ENCODE measurements at regions not wholly inside any gene's neighbourhood (a gene's known extent, or its start where the extent isn't known, plus 50 kb on each side); places are given as distances from the start of the nearest gene placed in this dataset.

GRCh38 chr1:208628022-208628914 lies 384.1 kb upstream of the PLXNA2 start:
- Histone ChIP-seq H3K79me2 (ENCODE audit: insufficient read depth, low read length) (no peaks in the 10 kb centered on the region), H3K27ac (ENCODE audit: low read depth, low read length) (no peak overlapping the region), H3F3A (ENCODE audit: insufficient read depth) (no peaks in the 10 kb centered on the region), H4K20me1 (ENCODE audit: low read depth, low read length) (no peaks in the 10 kb centered on the region), H3K4me2 (ENCODE audit: low read depth, low read length, poor library complexity, severe bottlenecking) (no peak overlapping the region), H3K9me2 (replicated peaks; ENCODE audit: insufficient read depth, low read length) (no peaks in the 10 kb centered on the region), H3K27me3 (ENCODE audit: low read length) (no peaks in the 10 kb centered on the region), H3K9me3 (ENCODE audit: insufficient read depth, low read length) (no peaks in the 10 kb centered on the region), H3K36me3 (ENCODE audit: low read length) (no peaks in the 10 kb centered on the region), H3K4me3 (ENCODE audit: insufficient read depth, low read length, poor library complexity, severe bottlenecking) (no peak overlapping the region), H2AFZ (ENCODE audit: low read depth, low read length, severe bottlenecking) (no peak overlapping the region), H3K9ac (ENCODE audit: low read length) (no peak overlapping the region)
- TF ChIP-seq EZH2phosphoT487 (conservative IDR thresholded peaks at IDR 0.05; ENCODE audit: low read length) (no peak), CTCF (IDR thresholded peaks at IDR 0.05; ENCODE audit: insufficient read depth, low read length, poor library complexity, severe bottlenecking) (no peak)

GRCh38 chr1:208631092-208631491 lies 386.9 kb upstream of the PLXNA2 start:
- Histone ChIP-seq H4K20me1 (ENCODE audit: low read depth, low read length) (no peaks in the 10 kb centered on the region), H3K27me3 (ENCODE audit: low read length) (no peaks in the 10 kb centered on the region), H3K36me3 (ENCODE audit: low read length) (no peaks in the 10 kb centered on the region), H3K27ac (ENCODE audit: low read depth, low read length) (no peak overlapping the region), H3F3A (ENCODE audit: insufficient read depth) (no peaks in the 10 kb centered on the region), H3K9me2 (replicated peaks; ENCODE audit: insufficient read depth, low read length) (no peaks in the 10 kb centered on the region), H2AFZ (ENCODE audit: low read depth, low read length, severe bottlenecking) (no peak overlapping the region), H3K4me2 (ENCODE audit: low read depth, low read length, poor library complexity, severe bottlenecking) (no peak overlapping the region), H3K9ac (ENCODE audit: low read length) (no peak overlapping the region), H3K4me3 (ENCODE audit: insufficient read depth, low read length, poor library complexity, severe bottlenecking) (no peak overlapping the region), H3K9me3 (ENCODE audit: insufficient read depth, low read length) (no peaks in the 10 kb centered on the region), H3K79me2 (ENCODE audit: insufficient read depth, low read length) (no peaks in the 10 kb centered on the region)
- no peak for TF ChIP-seq EZH2phosphoT487 (conservative IDR thresholded peaks at IDR 0.05; ENCODE audit: low read length)

- Histone ChIP-seq H3K4me2 (ENCODE audit: low read depth, low read length, poor library complexity, severe bottlenecking) (no peak overlapping the region), H3K36me3 (ENCODE audit: low read length) (no peaks in the 10 kb centered on the region)
- no peak for TF ChIP-seq EZH2phosphoT487 (conservative IDR thresholded peaks at IDR 0.05; ENCODE audit: low read length)
- TF ChIP-seq CTCF (IDR thresholded peaks at IDR 0.05; ENCODE audit: insufficient read depth, low read length, poor library complexity, severe bottlenecking) = no peak
These were observed 387.3 kb upstream of the PLXNA2 start for GRCh38 chr1:208631506-208631905.

More at GRCh38 chr1:208631506-208631905, 387.3 kb upstream of the PLXNA2 start:
- H2AFZ ChIP-seq (ENCODE audit: low read depth, low read length, severe bottlenecking) = no peak overlapping the region
- H4K20me1 ChIP-seq (ENCODE audit: low read depth, low read length) = no peaks in the 10 kb centered on the region
- H3K27me3 ChIP-seq (ENCODE audit: low read length) = no peaks in the 10 kb centered on the region
- H3K9ac ChIP-seq (ENCODE audit: low read length) = no peak overlapping the region
- H3K9me2 ChIP-seq (replicated peaks; ENCODE audit: insufficient read depth, low read length) = no peaks in the 10 kb centered on the region
- H3K27ac ChIP-seq (ENCODE audit: low read depth, low read length) = no peak overlapping the region
- H3K4me3 ChIP-seq (ENCODE audit: insufficient read depth, low read length, poor library complexity, severe bottlenecking) = no peak overlapping the region
- H3K79me2 ChIP-seq (ENCODE audit: insufficient read depth, low read length) = no peaks in the 10 kb centered on the region
- no peaks in the 10 kb centered on the region for H3K9me3 ChIP-seq (ENCODE audit: insufficient read depth, low read length)
- no peaks in the 10 kb centered on the region for H3F3A ChIP-seq (ENCODE audit: insufficient read depth)

Measured in SU-DHL-6 (cell line).